ENCODE measurements at regions not wholly inside any gene's neighbourhood (a gene's known extent, or its start where the extent isn't known, plus 50 kb on each side); places are given as distances from the start of the nearest gene placed in this dataset.

- no peak for TF ChIP-seq MXI1 (conservative IDR thresholded peaks at IDR 0.05; ENCODE audit: poor library complexity, severe bottlenecking)
- TF ChIP-seq SMC3 (conservative IDR thresholded peaks at IDR 0.05; ENCODE audit: poor library complexity), result no peak
- TF ChIP-seq EP300 (conservative IDR thresholded peaks at IDR 0.05; ENCODE audit: poor library complexity, severe bottlenecking), result no peak
- TF ChIP-seq, protein P1, sequence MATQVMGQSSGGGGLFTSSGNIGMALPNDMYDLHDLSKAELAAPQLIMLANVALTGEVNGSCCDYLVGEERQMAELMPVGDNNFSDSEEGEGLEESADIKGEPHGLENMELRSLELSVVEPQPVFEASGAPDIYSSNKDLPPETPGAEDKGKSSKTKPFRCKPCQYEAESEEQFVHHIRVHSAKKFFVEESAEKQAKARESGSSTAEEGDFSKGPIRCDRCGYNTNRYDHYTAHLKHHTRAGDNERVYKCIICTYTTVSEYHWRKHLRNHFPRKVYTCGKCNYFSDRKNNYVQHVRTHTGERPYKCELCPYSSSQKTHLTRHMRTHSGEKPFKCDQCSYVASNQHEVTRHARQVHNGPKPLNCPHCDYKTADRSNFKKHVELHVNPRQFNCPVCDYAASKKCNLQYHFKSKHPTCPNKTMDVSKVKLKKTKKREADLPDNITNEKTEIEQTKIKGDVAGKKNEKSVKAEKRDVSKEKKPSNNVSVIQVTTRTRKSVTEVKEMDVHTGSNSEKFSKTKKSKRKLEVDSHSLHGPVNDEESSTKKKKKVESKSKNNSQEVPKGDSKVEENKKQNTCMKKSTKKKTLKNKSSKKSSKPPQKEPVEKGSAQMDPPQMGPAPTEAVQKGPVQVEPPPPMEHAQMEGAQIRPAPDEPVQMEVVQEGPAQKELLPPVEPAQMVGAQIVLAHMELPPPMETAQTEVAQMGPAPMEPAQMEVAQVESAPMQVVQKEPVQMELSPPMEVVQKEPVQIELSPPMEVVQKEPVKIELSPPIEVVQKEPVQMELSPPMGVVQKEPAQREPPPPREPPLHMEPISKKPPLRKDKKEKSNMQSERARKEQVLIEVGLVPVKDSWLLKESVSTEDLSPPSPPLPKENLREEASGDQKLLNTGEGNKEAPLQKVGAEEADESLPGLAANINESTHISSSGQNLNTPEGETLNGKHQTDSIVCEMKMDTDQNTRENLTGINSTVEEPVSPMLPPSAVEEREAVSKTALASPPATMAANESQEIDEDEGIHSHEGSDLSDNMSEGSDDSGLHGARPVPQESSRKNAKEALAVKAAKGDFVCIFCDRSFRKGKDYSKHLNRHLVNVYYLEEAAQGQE (IDR thresholded peaks at IDR 0.05; ENCODE audit: borderline replicate concordance), result no peak
- no peak for TF ChIP-seq RAD21 (conservative IDR thresholded peaks at IDR 0.05)
- no peak for TF ChIP-seq CTCF (IDR thresholded peaks at IDR 0.05; ENCODE audit: poor library complexity, severe bottlenecking)
- TF ChIP-seq TAF1 (IDR thresholded peaks at IDR 0.05; ENCODE audit: low read depth), result no peak
- no peak for TF ChIP-seq POLR2AphosphoS5 (IDR thresholded peaks at IDR 0.05)
- no peak for TF ChIP-seq EZH2 (IDR thresholded peaks at IDR 0.05; ENCODE audit: borderline replicate concordance, insufficient read depth, low read length, poor library complexity, severe bottlenecking)
Measured at GRCh38 chr2:114083717-114084387, 194.0 kb downstream of the ACTR3 start.

DNA sequence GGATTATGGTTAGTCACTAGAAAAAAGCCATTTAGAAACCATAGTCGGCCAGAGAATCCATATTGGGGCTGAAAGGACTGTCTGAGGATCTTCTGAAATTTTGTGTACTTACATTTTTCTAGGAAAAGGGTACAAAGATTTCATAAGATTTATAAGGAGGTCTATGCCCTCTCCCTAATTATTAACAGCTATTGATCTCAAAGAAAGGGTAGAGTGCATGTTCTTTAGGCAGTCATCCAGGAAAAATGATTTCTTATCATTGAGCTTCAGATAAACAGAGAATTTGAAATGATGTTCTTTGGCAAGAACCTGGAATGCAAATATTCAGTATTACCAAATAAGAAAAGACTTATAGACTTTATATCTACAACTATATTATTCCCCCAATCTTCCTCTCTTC is 195.3 kb downstream of the ACTR3 start:
- TF ChIP-seq CTCF (IDR thresholded peaks at IDR 0.05; ENCODE audit: poor library complexity, severe bottlenecking) (no peak), TAF1 (IDR thresholded peaks at IDR 0.05; ENCODE audit: low read depth) (no peak), POLR2AphosphoS5 (IDR thresholded peaks at IDR 0.05) (no peak), MXI1 (conservative IDR thresholded peaks at IDR 0.05; ENCODE audit: poor library complexity, severe bottlenecking) (no peak), EP300 (conservative IDR thresholded peaks at IDR 0.05; ENCODE audit: poor library complexity, severe bottlenecking) (no peak), SMC3 (conservative IDR thresholded peaks at IDR 0.05; ENCODE audit: poor library complexity) (no peak), RAD21 (conservative IDR thresholded peaks at IDR 0.05) (no peak)
- TF ChIP-seq, protein P1 (IDR thresholded peaks at IDR 0.05; ENCODE audit: borderline replicate concordance), result no peak
- Histone ChIP-seq H3K36me3 (ENCODE audit: insufficient read depth, low read length) (no peaks in the 10 kb centered on the region), H3K9me2 (ENCODE audit: insufficient read depth, low read length) (no peaks in the 10 kb centered on the region)

More at GRCh38 chr2:114083717-114084387, 194.0 kb downstream of the ACTR3 start:
- no peaks in the 10 kb centered on the region for H3K9me3 ChIP-seq (ENCODE audit: low read length)
- H3K9me2 ChIP-seq (ENCODE audit: insufficient read depth, low read length), result no peaks in the 10 kb centered on the region
- no peaks in the 10 kb centered on the region for H4K20me1 ChIP-seq (ENCODE audit: insufficient read depth)
- H3K4me2 ChIP-seq (ENCODE audit: low read length), result no peak overlapping the region
- H2AFZ ChIP-seq (ENCODE audit: low read depth, low read length), result no peak overlapping the region
- H3K4me3 ChIP-seq (ENCODE audit: low read length), result no peak overlapping the region
- no peaks in the 10 kb centered on the region for H3K79me2 ChIP-seq (replicated peaks; ENCODE audit: insufficient read depth, low read length)
- H3K27me3 ChIP-seq (ENCODE audit: insufficient read depth, low read depth, low read length), result no peaks in the 10 kb centered on the region
- H3K27ac ChIP-seq (ENCODE audit: low read length), result no peak overlapping the region
- H3K36me3 ChIP-seq (ENCODE audit: insufficient read depth, low read length), result no peaks in the 10 kb centered on the region
- H3F3A ChIP-seq (ENCODE audit: insufficient read depth, low read length, poor library complexity, severe bottlenecking), result no peaks in the 10 kb centered on the region
- H3K9ac ChIP-seq (ENCODE audit: low read length), result no peak overlapping the region

More for the DNA sequence above, 195.3 kb downstream of the ACTR3 start:
- Histone ChIP-seq H3K4me3 (ENCODE audit: low read length) (no peak overlapping the region), H3K4me2 (ENCODE audit: low read length) (no peak overlapping the region), H3K79me2 (replicated peaks; ENCODE audit: insufficient read depth, low read length) (no peaks in the 10 kb centered on the region), H3K9ac (ENCODE audit: low read length) (no peak overlapping the region), H2AFZ (ENCODE audit: low read depth, low read length) (no peak overlapping the region), H3K27me3 (ENCODE audit: insufficient read depth, low read depth, low read length) (no peaks in the 10 kb centered on the region), H3K9me3 (ENCODE audit: low read length) (no peaks in the 10 kb centered on the region), H3F3A (ENCODE audit: insufficient read depth, low read length, poor library complexity, severe bottlenecking) (no peaks in the 10 kb centered on the region), H3K27ac (ENCODE audit: low read length) (no peak overlapping the region), H4K20me1 (ENCODE audit: insufficient read depth) (no peaks in the 10 kb centered on the region)
